ENCODE measurements at regions not wholly inside any gene's neighbourhood (a gene's known extent, or its start where the extent isn't known, plus 50 kb on each side); places are given as distances from the start of the nearest gene placed in this dataset.

GRCh38 chr1:103307751-103308150 is 199.4 kb upstream of the COL11A1 start:
- TF ChIP-seq CTCF (conservative IDR thresholded peaks at IDR 0.05 in 1 of 2, IDR thresholded peaks at IDR 0.05 in 1 of 2; ENCODE audit: low read depth in 1 of 2, low read length in 2 of 2) (no peak), EZH2 (IDR thresholded peaks at IDR 0.05; ENCODE audit: low read length, missing control alignments) (no peak)
- Histone ChIP-seq H3K4me1 (ENCODE audit: control insufficient read depth, extremely low read depth, insufficient read depth, low read length) (no peaks in the 10 kb centered on the region), H3K79me2 (ENCODE audit: control insufficient read depth, insufficient read depth, low read length) (no peaks in the 10 kb centered on the region), H2AFZ (ENCODE audit: low read length) (no peak overlapping the region), H3K36me3 (ENCODE audit: control insufficient read depth, insufficient read depth, low read length) (no peaks in the 10 kb centered on the region), H3K9ac (ENCODE audit: insufficient read depth, low read length) (no peak overlapping the region), H4K20me1 (ENCODE audit: control insufficient read depth, extremely low read depth, insufficient read depth, low read length) (no peaks in the 10 kb centered on the region), H3K4me2 (ENCODE audit: extremely low read depth, insufficient read depth, low read length) (no peak overlapping the region), H3K9me3 (ENCODE audit: control insufficient read depth, insufficient read depth, low read depth, low read length) (no peaks in the 10 kb centered on the region), H3K4me3 (replicated peaks in 1 of 4; ENCODE audit: control extremely low read depth in 1 of 4, insufficient read depth in 1 of 4, low read depth in 3 of 4, low read length in 4 of 4) (no peak overlapping the region), H3K27ac (ENCODE audit: insufficient read depth, low read length) (no peak overlapping the region), H3K27me3 (ENCODE audit: control insufficient read depth, insufficient read depth, low read length) (no peaks in the 10 kb centered on the region)
- DNase-seq (ENCODE audit: low read depth in 2 of 2): no peak

GRCh38 chr1:103283841-103284669 is 175.7 kb upstream of the COL11A1 start:
- H3K4me1 ChIP-seq (ENCODE audit: control insufficient read depth, extremely low read depth, insufficient read depth, low read length): no peaks in the 10 kb centered on the region
- H2AFZ ChIP-seq (ENCODE audit: low read length): no peak overlapping the region
- H4K20me1 ChIP-seq (ENCODE audit: control insufficient read depth, extremely low read depth, insufficient read depth, low read length): no peaks in the 10 kb centered on the region
- DNase-seq (ENCODE audit: low read depth in 2 of 2): peak; percentile 45 to 65
- H3K36me3 ChIP-seq (ENCODE audit: control insufficient read depth, insufficient read depth, low read length): no peaks in the 10 kb centered on the region
- H3K9ac ChIP-seq (ENCODE audit: insufficient read depth, low read length): no peak overlapping the region
- no peaks in the 10 kb centered on the region for H3K27me3 ChIP-seq (ENCODE audit: control insufficient read depth, insufficient read depth, low read length)
- H3K4me2 ChIP-seq (ENCODE audit: extremely low read depth, insufficient read depth, low read length): no peak overlapping the region
- H3K9me3 ChIP-seq (ENCODE audit: control insufficient read depth, insufficient read depth, low read depth, low read length): no peaks in the 10 kb centered on the region
- no peak for TF ChIP-seq EZH2 (IDR thresholded peaks at IDR 0.05; ENCODE audit: low read length, missing control alignments)
- no peak overlapping the region for H3K4me3 ChIP-seq (replicated peaks in 1 of 4; ENCODE audit: control extremely low read depth in 1 of 4, insufficient read depth in 1 of 4, low read depth in 3 of 4, low read length in 4 of 4)
- no peak overlapping the region for H3K27ac ChIP-seq (ENCODE audit: insufficient read depth, low read length)
- no peaks in the 10 kb centered on the region for H3K79me2 ChIP-seq (ENCODE audit: control insufficient read depth, insufficient read depth, low read length)

GRCh38 chr1:103283371-103283770 is 175.0 kb upstream of the COL11A1 start:
- no peaks in the 10 kb centered on the region for H3K36me3 ChIP-seq (ENCODE audit: control insufficient read depth, insufficient read depth, low read length)
- H3K4me1 ChIP-seq (ENCODE audit: control insufficient read depth, extremely low read depth, insufficient read depth, low read length): no peaks in the 10 kb centered on the region
- DNase-seq (ENCODE audit: low read depth in 2 of 2): no peak
- no peaks in the 10 kb centered on the region for H3K27me3 ChIP-seq (ENCODE audit: control insufficient read depth, insufficient read depth, low read length)
- H3K9me3 ChIP-seq (ENCODE audit: control insufficient read depth, insufficient read depth, low read depth, low read length): no peaks in the 10 kb centered on the region
- no peaks in the 10 kb centered on the region for H3K79me2 ChIP-seq (ENCODE audit: control insufficient read depth, insufficient read depth, low read length)
- H3K4me3 ChIP-seq (replicated peaks in 1 of 4; ENCODE audit: control extremely low read depth in 1 of 4, insufficient read depth in 1 of 4, low read depth in 3 of 4, low read length in 4 of 4): no peak overlapping the region
- TF ChIP-seq CTCF (conservative IDR thresholded peaks at IDR 0.05 in 1 of 2, IDR thresholded peaks at IDR 0.05 in 1 of 2; ENCODE audit: low read depth in 1 of 2, low read length in 2 of 2): no peak
- no peak for TF ChIP-seq EZH2 (IDR thresholded peaks at IDR 0.05; ENCODE audit: low read length, missing control alignments)
- H4K20me1 ChIP-seq (ENCODE audit: control insufficient read depth, extremely low read depth, insufficient read depth, low read length): no peaks in the 10 kb centered on the region
- H3K27ac ChIP-seq (ENCODE audit: insufficient read depth, low read length): no peak overlapping the region
- H3K4me2 ChIP-seq (ENCODE audit: extremely low read depth, insufficient read depth, low read length): no peak overlapping the region
- no peak overlapping the region for H2AFZ ChIP-seq (ENCODE audit: low read length)
- no peak overlapping the region for H3K9ac ChIP-seq (ENCODE audit: insufficient read depth, low read length)
